GM12875 (cell line): ENCODE measurements at regions not wholly inside any gene's neighbourhood (a gene's known extent, or its start where the extent isn't known, plus 50 kb on each side); places are given as distances from the start of the nearest gene placed in this dataset.

ENCODE experiments used
- H3K4me3 ChIP-seq: one replicate; pipeline ENCODE4 v1.5.1; 2011; ENCODE audit warnings: low read depth, low read length, control low read depth
- CTCF ChIP-seq: IDR thresholded peaks from 2 replicates; pipeline ENCODE4 v1.5.1; 2011; ENCODE audit warnings: low read depth, mild to moderate bottlenecking, control low read depth, inconsistent platforms, low read length, moderate library complexity, borderline replicate concordance; ENCODE audit not compliant: insufficient read depth

GRCh38 chr2:147792966-147793617 is 51.7 kb upstream of the ACVR2A start:
- TF ChIP-seq CTCF, result no peak
- no peak overlapping the region for H3K4me3 ChIP-seq

GRCh38 chr2:147790580-147790979 is 54.2 kb upstream of the ACVR2A start:
- TF ChIP-seq CTCF, result no peak
- no peak overlapping the region for H3K4me3 ChIP-seq

- H3K4me3 ChIP-seq, result no peak overlapping the region
- TF ChIP-seq CTCF, result no peak
Observed at GRCh38 chr2:147789720-147790119, 55.1 kb upstream of the ACVR2A start.

GRCh38 chr2:147789287-147789686 is 55.5 kb upstream of the ACVR2A start:
- no peak overlapping the region for H3K4me3 ChIP-seq
- TF ChIP-seq CTCF, result no peak

- no peak overlapping the region for H3K4me3 ChIP-seq
- TF ChIP-seq CTCF, result no peak
Observed at GRCh38 chr2:147782141-147782930, 62.5 kb upstream of the ACVR2A start.

- H3K4me3 ChIP-seq, result no peak overlapping the region
Observed at GRCh38 chr2:147779440-147779839, 65.4 kb upstream of the ACVR2A start.

More at GRCh38 chr2:147779440-147779839, 65.4 kb upstream of the ACVR2A start:
- no peak for TF ChIP-seq CTCF
